ENCODE measurements at regions not wholly inside any gene's neighbourhood (a gene's known extent, or its start where the extent isn't known, plus 50 kb on each side); places are given as distances from the start of the nearest gene placed in this dataset.

DNA sequence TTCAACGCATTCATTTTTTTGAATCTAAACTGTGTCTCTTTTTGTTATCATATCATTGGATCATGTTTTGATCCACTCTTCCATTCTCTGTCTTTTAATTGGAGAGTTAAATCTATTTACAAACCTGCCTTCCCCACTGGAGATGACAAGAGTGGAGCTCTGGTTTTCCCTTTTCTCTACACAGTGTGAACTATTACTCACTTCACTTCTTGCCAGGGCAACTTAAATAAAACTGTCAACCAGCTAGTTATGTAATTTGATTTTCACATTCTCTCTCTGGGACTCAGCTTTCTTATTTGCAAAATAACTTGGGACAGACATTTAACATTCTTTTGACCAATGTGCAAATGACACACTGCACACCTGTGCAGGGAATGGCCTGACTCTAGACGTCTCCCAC is 230.8 kb upstream of the CST7 start:
- no peak overlapping the region for H3K4me3 ChIP-seq
- DNase-seq (no peak), ATAC-seq (no peak)
- intact Hi-C loops (cut with DNase I, micrococcal nuclease) = no loop called here
- H3K36me3 ChIP-seq (ENCODE audit: low read depth) = no peaks in the 10 kb centered on the region
- TF ChIP-seq, protein P1, sequence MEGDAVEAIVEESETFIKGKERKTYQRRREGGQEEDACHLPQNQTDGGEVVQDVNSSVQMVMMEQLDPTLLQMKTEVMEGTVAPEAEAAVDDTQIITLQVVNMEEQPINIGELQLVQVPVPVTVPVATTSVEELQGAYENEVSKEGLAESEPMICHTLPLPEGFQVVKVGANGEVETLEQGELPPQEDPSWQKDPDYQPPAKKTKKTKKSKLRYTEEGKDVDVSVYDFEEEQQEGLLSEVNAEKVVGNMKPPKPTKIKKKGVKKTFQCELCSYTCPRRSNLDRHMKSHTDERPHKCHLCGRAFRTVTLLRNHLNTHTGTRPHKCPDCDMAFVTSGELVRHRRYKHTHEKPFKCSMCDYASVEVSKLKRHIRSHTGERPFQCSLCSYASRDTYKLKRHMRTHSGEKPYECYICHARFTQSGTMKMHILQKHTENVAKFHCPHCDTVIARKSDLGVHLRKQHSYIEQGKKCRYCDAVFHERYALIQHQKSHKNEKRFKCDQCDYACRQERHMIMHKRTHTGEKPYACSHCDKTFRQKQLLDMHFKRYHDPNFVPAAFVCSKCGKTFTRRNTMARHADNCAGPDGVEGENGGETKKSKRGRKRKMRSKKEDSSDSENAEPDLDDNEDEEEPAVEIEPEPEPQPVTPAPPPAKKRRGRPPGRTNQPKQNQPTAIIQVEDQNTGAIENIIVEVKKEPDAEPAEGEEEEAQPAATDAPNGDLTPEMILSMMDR (IDR thresholded peaks at IDR 0.05) = no peak
- H3K9me3 ChIP-seq = no peaks in the 10 kb centered on the region
- H3K4me1 ChIP-seq (ENCODE audit: low read depth) = no peaks in the 10 kb centered on the region

DNA sequence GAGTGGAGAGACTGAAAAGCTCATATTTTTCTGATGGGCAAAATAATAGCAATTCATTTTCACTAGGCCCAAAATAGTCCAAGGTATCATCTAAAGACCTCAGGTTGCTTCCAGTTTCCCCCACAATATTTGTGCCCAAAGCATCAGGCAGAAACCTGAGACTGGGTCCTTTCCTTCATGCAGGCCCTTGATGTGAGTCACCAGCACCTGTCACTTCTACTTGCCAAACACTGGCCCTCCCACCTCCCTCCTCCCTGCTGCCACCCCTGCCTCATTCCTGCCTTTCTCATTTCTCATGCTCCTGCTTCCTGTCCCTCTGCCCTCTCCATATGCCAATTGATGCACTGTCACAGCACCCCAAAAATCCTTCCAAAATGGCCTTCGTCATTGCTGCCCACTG is 230.4 kb upstream of the CST7 start:
- TF ChIP-seq, protein P1 (IDR thresholded peaks at IDR 0.05) = no peak
- H3K9me3 ChIP-seq = no peaks in the 10 kb centered on the region
- no peak overlapping the region for H3K4me3 ChIP-seq
- no peaks in the 10 kb centered on the region for H3K4me1 ChIP-seq (ENCODE audit: low read depth)
- ATAC-seq (no peak), DNase-seq (no peak)
- intact Hi-C loops (cut with DNase I, micrococcal nuclease) = no loop called here
- no peaks in the 10 kb centered on the region for H3K36me3 ChIP-seq (ENCODE audit: low read depth)

DNA sequence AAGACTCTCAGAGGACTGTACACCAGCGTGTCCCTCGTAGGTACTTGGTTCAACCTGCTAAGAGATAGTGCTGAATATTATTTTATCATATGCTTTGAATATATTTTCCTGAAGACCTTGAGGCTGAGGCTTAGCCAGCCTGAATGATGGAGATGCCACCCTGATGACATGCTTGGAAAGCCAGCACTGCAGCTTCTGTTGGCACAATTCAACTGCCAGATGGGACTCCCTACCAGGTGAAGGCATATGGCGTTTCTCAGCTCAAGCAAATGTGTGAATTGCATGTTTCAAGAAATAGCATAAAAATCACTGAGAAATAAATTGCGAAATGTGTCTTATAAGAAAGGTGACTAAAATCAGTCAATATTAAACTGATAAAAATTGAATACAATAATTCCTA is 228.1 kb upstream of the CST7 start:
- Histone ChIP-seq H3K4me1 (ENCODE audit: low read depth) (no peaks in the 10 kb centered on the region), H3K4me3 (no peak overlapping the region), H3K36me3 (ENCODE audit: low read depth) (no peaks in the 10 kb centered on the region), H3K9me3 (no peaks in the 10 kb centered on the region)
- no peak for DNase-seq
- TF ChIP-seq, protein P1 (IDR thresholded peaks at IDR 0.05) = no peak
- ATAC-seq = no peak
- intact Hi-C loops (cut with DNase I, micrococcal nuclease) = no loop called here

DNA sequence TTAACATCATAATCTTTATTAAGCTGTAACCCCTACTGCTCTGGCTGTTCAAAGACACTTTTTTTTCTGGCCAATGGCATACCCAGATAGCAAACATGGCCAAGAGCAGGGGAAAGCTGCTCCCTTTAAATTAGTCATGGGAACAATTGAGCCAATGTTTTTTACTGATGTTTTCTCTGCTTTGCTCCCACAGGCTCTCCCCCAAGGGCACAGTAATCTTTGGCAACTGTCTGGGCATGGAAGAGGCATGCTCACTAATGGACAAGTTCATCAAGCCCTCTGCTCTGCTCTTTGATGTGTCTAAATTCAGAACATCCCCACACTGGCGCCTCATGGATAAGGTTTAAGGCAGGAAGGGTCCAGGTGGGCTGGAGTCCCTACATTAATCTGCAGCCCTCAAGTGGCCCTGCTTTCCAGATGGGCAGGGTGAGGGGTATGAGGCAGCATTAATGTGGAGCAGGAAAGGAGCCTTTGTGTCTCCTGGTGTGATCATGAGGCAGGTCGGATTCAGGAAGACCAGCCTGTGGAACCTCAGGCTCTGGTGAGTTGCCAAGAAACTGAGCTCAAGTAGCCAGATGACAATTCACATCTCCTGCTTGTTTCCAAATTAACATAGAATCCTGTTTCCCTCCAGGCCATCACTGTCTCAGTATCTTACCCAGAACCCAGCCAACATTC is 227.0 kb upstream of the CST7 start:
- H3K4me3 ChIP-seq = no peak overlapping the region
- H3K36me3 ChIP-seq (ENCODE audit: low read depth) = no peaks in the 10 kb centered on the region
- intact Hi-C loops (cut with DNase I, micrococcal nuclease) = no loop called here
- no peaks in the 10 kb centered on the region for H3K9me3 ChIP-seq
- DNase-seq (no peak), ATAC-seq (no peak)
- no peaks in the 10 kb centered on the region for H3K4me1 ChIP-seq (ENCODE audit: low read depth)
- TF ChIP-seq, protein P1 (IDR thresholded peaks at IDR 0.05) = no peak

DNA sequence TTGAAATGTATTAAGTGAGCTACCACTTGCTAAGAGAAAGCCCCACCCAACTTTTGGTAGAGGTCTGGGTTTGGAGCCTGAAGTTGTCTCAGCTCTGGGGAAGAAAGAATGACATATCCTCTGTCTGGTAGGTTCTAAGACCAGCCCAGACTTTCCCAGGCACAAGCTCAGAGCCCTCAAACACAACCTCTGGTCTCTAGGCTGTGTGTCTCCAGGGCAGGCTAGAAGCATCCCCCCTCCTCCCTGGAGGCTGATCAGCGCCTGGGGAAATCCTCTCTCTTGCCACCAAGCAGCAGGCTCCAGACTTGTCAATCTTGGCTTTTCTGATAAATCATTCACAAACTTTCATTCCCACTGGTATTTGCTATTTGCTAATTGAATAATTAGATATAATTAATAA is 226.5 kb upstream of the CST7 start:
- intact Hi-C loops (cut with DNase I, micrococcal nuclease) = no loop called here
- TF ChIP-seq, protein P1 (IDR thresholded peaks at IDR 0.05) = no peak
- Histone ChIP-seq H3K36me3 (ENCODE audit: low read depth) (no peaks in the 10 kb centered on the region), H3K4me3 (no peak overlapping the region), H3K9me3 (no peaks in the 10 kb centered on the region), H3K4me1 (ENCODE audit: low read depth) (no peaks in the 10 kb centered on the region)
- DNase-seq = no peak
- no peak for ATAC-seq

DNA sequence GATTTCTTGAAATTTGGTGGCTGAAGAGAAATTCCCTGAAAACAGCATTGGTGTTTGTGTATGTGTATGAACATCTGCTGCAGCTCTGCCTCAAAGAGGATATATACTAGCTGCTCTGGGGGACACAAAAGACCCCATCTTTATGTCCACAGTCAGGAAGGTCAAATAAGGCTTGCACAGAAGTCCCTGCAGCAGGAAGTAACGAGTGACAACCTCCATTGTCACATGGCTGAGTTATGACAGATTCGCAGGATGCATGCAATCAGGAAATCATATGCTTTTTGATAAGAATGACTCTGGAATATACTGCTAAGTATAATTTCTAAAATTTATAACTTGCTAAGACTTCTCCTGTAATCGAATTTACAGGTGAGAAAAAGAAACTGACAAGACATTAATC is 225.9 kb upstream of the CST7 start:
- TF ChIP-seq, protein P1 (IDR thresholded peaks at IDR 0.05) = no peak
- intact Hi-C loops (cut with DNase I, micrococcal nuclease) = no loop called here

More for the DNA sequence above, 225.9 kb upstream of the CST7 start:
- no peak overlapping the region for H3K4me3 ChIP-seq
- no peaks in the 10 kb centered on the region for H3K9me3 ChIP-seq
- DNase-seq (no peak), ATAC-seq (no peak)
- H3K36me3 ChIP-seq (ENCODE audit: low read depth) = no peaks in the 10 kb centered on the region
- no peaks in the 10 kb centered on the region for H3K4me1 ChIP-seq (ENCODE audit: low read depth)

Data from mucosa of descending colon (tissue), 3 donors.